Activated CD8-positive, alpha-beta T cell treated with anti-CD3 and anti-CD28 coated beads for 36 hours (primary cell): ENCODE measurements at regions not wholly inside any gene's neighbourhood (a gene's known extent, or its start where the extent isn't known, plus 50 kb on each side); places are given as distances from the start of the nearest gene placed in this dataset.
A peak's percentile ranks its signal among the peaks of the same experiment; 100 is the strongest.

Source experiments
- ATAC-seq: fragments of 200-7000 bp; cut with Tn5 transposase; one replicate; pipeline ENCODE4 v1.10.0; 2021; ENCODE audit warnings: mild to moderate bottlenecking, moderate library complexity
- CTCF ChIA-PET: fragments of 350-600 bp; sonication (Branson Sonifier 250); formaldehyde crosslinking; loops from one replicate; lab custom pipeline; 2021; ENCODE audit warnings: antibody characterized with exemption; lab: Charles Lee
- POLR2A ChIA-PET: fragments of 350-600 bp; sonication (Branson Sonifier 250); formaldehyde crosslinking; loops from one replicate; lab custom pipeline; 2021; ENCODE audit warnings: antibody characterized with exemption; lab: Charles Lee
- DNase-seq: peaks from one replicate; pipeline ENCODE4 v3.0.0-alpha.2; 2020
- H3K27ac Mint-ChIP-seq: one replicate; pipeline ENCODE4 v1.8.0; 2021; ENCODE audit warnings: mild to moderate bottlenecking, mixed read lengths
- H3K27me3 Mint-ChIP-seq: one replicate; pipeline ENCODE4 v1.8.0; 2021; ENCODE audit warnings: mixed read lengths
- H3K36me3 Mint-ChIP-seq: one replicate; pipeline ENCODE4 v1.8.0; 2021; ENCODE audit warnings: low read depth, mixed read lengths
- H3K4me1 Mint-ChIP-seq: one replicate; pipeline ENCODE4 v1.8.0; 2021; ENCODE audit warnings: low read depth, mixed read lengths
- H3K4me3 Mint-ChIP-seq: one replicate; pipeline ENCODE4 v1.8.0; 2021; ENCODE audit warnings: mild to moderate bottlenecking, moderate library complexity, mixed read lengths
- H3K9me3 Mint-ChIP-seq: one replicate; pipeline ENCODE4 v1.8.0; 2021; ENCODE audit warnings: mixed read lengths
- intact Hi-C: fragments of 100-400 bp; cut with micrococcal nuclease; formaldehyde crosslinking; loops from one replicate; pipeline ENCODE4 v1.10.0; 2022
- TF ChIP-seq, protein P1 (sequence below): fragments of 200-600 bp; IDR thresholded peaks from one replicate; pipeline ENCODE4 v1.8.0; 2022; ENCODE audit warnings: antibody characterized with exemption, mild to moderate bottlenecking

GRCh38 chr7:13312307-13312706 lies 624.9 kb downstream of the ARL4A start:
- Mint-ChIP-seq H3K27me3 (no peaks in the 10 kb centered on the region), H3K4me3 (no peak overlapping the region), H3K9me3 (peaks cover 9% of the 10 kb centered on the region), H3K4me1 (no peaks in the 10 kb centered on the region), H3K27ac (no peak overlapping the region), H3K36me3 (no peaks in the 10 kb centered on the region)
- ATAC-seq = no peak
- DNase-seq = peak; percentile 2
- ChIA-PET CTCF (no interaction called here), POLR2A (no interaction called here)
- TF ChIP-seq, protein P1, sequence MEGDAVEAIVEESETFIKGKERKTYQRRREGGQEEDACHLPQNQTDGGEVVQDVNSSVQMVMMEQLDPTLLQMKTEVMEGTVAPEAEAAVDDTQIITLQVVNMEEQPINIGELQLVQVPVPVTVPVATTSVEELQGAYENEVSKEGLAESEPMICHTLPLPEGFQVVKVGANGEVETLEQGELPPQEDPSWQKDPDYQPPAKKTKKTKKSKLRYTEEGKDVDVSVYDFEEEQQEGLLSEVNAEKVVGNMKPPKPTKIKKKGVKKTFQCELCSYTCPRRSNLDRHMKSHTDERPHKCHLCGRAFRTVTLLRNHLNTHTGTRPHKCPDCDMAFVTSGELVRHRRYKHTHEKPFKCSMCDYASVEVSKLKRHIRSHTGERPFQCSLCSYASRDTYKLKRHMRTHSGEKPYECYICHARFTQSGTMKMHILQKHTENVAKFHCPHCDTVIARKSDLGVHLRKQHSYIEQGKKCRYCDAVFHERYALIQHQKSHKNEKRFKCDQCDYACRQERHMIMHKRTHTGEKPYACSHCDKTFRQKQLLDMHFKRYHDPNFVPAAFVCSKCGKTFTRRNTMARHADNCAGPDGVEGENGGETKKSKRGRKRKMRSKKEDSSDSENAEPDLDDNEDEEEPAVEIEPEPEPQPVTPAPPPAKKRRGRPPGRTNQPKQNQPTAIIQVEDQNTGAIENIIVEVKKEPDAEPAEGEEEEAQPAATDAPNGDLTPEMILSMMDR = no peak
- intact Hi-C loops = no loop called here

DNA sequence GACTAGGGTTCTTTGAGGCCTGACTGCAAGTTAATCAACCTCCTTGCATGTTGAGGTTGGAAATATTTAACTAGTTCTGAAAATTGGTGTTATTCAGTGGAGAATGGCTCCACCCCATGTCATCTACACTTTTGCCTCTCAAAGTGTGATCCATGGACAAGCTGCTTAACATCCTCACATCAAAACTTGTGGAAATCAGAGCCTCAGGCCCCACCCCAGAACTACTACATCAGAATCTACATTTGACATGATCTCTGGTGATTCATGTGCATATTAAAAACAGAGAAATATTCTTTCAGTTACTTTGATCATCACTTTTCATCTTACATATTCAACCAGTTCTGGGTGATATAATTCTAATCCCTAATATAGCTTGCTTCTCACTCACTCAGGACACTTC lies 632.9 kb downstream of the ARL4A start:
- Mint-ChIP-seq H3K9me3 (no peaks in the 10 kb centered on the region), H3K27ac (no peak overlapping the region), H3K4me1 (no peaks in the 10 kb centered on the region), H3K4me3 (no peak overlapping the region), H3K27me3 (no peaks in the 10 kb centered on the region), H3K36me3 (no peaks in the 10 kb centered on the region)
- DNase-seq = no peak
- ChIA-PET POLR2A (no interaction called here), CTCF (no interaction called here)
- intact Hi-C loops = no loop called here
- ATAC-seq = no peak
- TF ChIP-seq, protein P1 = no peak

DNA sequence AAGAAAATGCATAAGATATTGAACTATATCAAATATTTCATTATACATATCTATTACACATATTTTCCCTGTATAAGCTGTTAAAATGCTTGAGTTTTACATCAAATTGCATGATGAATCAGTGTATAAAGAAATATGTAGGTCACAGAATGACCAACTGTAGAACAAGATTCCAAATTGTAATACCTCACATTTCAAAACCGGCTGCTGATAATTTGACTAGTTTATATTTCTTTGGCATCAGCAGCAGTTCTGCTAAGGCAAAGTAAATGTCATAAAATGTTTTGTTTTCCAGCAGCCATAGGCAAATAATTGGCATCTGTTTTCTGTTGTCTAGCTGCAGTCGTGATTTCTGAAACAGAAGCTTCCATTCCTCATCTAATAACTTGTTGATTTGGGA lies 633.9 kb downstream of the ARL4A start:
- no peak for DNase-seq
- no peaks in the 10 kb centered on the region for H3K36me3 Mint-ChIP-seq
- POLR2A ChIA-PET = no interaction called here

DNA sequence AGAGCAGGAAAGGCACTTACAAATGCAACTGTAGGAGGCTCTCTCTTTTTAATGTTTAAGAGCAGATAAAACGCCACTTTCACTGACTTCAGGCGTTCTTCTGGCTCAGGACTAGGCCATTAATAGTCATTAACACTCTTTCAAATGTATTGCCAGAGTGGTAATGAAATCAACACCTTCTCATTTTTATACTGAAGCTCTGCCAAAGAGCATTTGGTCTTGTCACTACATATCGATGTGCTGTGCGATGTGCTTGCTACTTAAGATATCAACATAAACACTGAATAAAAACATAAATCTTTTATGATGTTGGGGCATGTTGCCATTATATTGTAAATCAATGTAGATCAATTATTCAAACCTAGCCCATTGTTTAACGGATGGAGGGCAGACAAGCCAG lies 634.7 kb downstream of the ARL4A start:
- ATAC-seq (no peak), DNase-seq (no peak)
- H3K27ac Mint-ChIP-seq = no peak overlapping the region
- H3K4me1 Mint-ChIP-seq = no peaks in the 10 kb centered on the region
- intact Hi-C loops = no loop called here
- TF ChIP-seq, protein P1 = no peak
- H3K36me3 Mint-ChIP-seq = no peaks in the 10 kb centered on the region
- ChIA-PET POLR2A (no interaction called here), CTCF (no interaction called here)
- H3K4me3 Mint-ChIP-seq = no peak overlapping the region
- H3K9me3 Mint-ChIP-seq = no peaks in the 10 kb centered on the region
- no peaks in the 10 kb centered on the region for H3K27me3 Mint-ChIP-seq

More for the DNA sequence above, 633.9 kb downstream of the ARL4A start:
- Mint-ChIP-seq H3K9me3 (no peaks in the 10 kb centered on the region), H3K27me3 (no peaks in the 10 kb centered on the region), H3K27ac (no peak overlapping the region), H3K4me3 (no peak overlapping the region), H3K4me1 (no peaks in the 10 kb centered on the region)
- CTCF ChIA-PET = no interaction called here
- intact Hi-C loops = no loop called here
- no peak for ATAC-seq
- TF ChIP-seq, protein P1 = no peak

DNA sequence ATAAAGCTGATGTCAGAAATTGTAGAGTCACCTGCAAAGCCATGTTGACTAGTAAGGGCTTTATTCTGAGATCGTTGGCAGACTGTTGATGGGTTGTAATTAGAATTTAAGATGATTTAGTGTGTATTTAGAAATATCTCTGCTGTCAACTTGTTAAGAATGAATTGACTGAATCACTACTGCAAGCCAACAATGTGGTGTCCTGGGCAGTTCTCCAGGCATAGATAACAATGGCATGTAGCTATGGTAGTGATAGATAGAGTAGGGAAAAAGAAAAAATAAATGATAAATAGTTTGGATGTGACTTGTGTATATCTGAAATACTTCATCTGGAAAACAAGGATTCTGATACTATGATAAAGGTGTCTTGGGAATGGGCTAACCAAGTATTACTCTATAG lies 640.2 kb downstream of the ARL4A start:
- ChIA-PET CTCF (no interaction called here), POLR2A (no interaction called here)
- TF ChIP-seq, protein P1 = no peak
- Mint-ChIP-seq H3K4me1 (no peaks in the 10 kb centered on the region), H3K36me3 (no peaks in the 10 kb centered on the region), H3K27me3 (no peaks in the 10 kb centered on the region), H3K4me3 (no peak overlapping the region), H3K27ac (no peak overlapping the region), H3K9me3 (no peaks in the 10 kb centered on the region)
- intact Hi-C loops = no loop called here
- DNase-seq (no peak), ATAC-seq (no peak)
